CD1c-positive myeloid dendritic cell (primary cell): ENCODE measurements at regions not wholly inside any gene's neighbourhood (a gene's known extent, or its start where the extent isn't known, plus 50 kb on each side); places are given as distances from the start of the nearest gene placed in this dataset.
"Not testable (repeated sequence)": the region's sequence is repeated elsewhere in the genome, so short reads cannot be mapped to it uniquely, and the experiment has no call there.

ENCODE experiments used
- DNase-seq: peaks from one replicate; pipeline ENCODE4 v3.0.0-alpha.2; 2016; ENCODE audit errors: extremely low spot score

- not testable (repeated sequence) for DNase-seq
Observed at GRCh38 chrX:65825226-65825625, 157.8 kb downstream of the MSN start.

- DNase-seq: peak; percentile 10
Observed at GRCh38 chrX:65821721-65822496, 154.5 kb downstream of the MSN start.

GRCh38 chrX:65819983-65820382, 152.5 kb downstream of the MSN start:
- DNase-seq: not testable (repeated sequence)

- no peak for DNase-seq
Observed at GRCh38 chrX:65813245-65813644, 145.8 kb downstream of the MSN start.

GRCh38 chrX:65811558-65812228, 144.2 kb downstream of the MSN start:
- no peak for DNase-seq
